RPMI8226 (cell line): ENCODE measurements at regions not wholly inside any gene's neighbourhood (a gene's known extent, or its start where the extent isn't known, plus 50 kb on each side); places are given as distances from the start of the nearest gene placed in this dataset.

Source experiments
- DNase-seq: peaks from one replicate; pipeline ENCODE4 v3.0.0-alpha.2; 2015

GRCh38 chr4:146022541-146022940 is 83.9 kb upstream of the ZNF827 start:
- DNase-seq, result no peak

GRCh38 chr4:146018247-146018646 is 79.6 kb upstream of the ZNF827 start:
- no peak for DNase-seq

- DNase-seq, result no peak
Observed at GRCh38 chr4:146004730-146005129, 66.1 kb upstream of the ZNF827 start.

GRCh38 chr4:145988628-145989027 is 50.0 kb upstream of the ZNF827 start:
- DNase-seq, result no peak
